Activated CD4-positive, CD25-positive, alpha-beta regulatory T cell treated with anti-CD3 and anti-CD28 coated beads, Interleukin-2, amount 50 U/mL, for 16 hours (primary cell): ENCODE measurements at regions not wholly inside any gene's neighbourhood (a gene's known extent, or its start where the extent isn't known, plus 50 kb on each side); places are given as distances from the start of the nearest gene placed in this dataset.
"Not testable (repeated sequence)": the region's sequence is repeated elsewhere in the genome, so short reads cannot be mapped to it uniquely, and the experiment has no call there.

Experiments used
- DNase-seq: peaks from one replicate; pipeline ENCODE4 v3.0.0-alpha.2; 2020; ENCODE audit warnings: low read depth, low spot score

DNA sequence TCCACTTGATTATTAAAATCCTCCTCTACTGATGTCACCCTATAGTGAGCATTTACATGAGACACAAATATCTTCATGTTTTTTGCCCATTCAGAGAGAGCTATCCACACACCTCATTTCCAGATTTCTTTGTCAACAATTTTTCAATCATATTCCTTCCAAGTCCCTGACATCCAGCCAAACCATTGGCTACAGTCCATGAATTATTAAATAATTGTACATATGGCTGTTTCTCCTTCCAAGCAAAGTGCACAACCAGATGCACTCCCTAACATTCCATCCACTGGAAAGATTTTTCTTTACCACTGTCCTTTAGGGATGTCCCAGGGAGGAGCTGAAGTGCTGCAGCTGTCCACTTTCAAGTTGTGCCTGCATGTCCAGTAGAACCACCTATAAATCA, 328.0 kb upstream of the MDFIC2 start:
- DNase-seq, result no peak

DNA sequence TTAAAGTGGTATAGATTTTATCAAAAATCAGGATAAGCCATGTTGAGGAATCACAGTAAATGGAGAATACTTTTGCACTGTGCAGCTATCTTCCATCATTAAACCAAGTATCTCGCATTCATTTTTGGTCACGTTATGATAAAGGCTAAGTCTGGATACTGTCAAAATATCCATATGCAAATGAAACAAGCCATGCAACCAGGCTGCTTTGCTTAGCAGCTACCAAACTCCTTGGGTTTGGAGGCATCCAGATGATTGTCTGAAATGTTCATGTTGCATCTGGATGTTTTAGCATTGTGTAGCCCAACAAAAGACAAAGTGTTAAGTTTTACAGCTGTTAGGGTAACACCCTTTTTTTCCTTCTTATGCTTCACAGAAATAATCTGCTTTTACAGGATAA, 322.9 kb upstream of the MDFIC2 start:
- no peak for DNase-seq

DNA sequence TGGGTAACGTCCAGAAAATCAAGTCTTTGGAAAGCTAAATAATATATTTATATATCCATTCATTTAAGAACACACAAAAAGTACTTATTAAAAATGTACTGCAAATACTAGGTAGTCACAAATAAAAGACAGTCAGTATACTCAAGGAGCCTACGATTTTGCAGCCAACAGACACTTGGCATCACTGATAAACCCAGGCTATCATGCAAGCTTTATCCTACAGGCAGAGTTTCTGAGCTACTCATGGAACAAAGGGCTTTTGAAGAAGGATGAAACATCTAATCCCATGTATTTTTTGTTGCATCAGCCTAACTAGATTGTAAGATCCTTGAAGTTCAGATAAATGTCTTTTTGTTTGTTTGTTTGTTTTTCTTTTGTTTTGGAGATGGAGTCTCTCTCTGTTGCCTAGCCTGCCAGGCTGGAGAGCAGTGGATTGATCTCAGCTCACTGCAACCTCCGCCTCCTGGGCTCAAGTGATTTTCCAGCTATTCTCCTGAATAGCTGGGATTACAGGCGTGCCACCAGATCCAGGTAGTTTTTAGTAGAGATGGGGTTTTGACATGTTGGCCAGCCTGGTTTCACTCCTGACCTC, 319.4 kb upstream of the MDFIC2 start:
- DNase-seq, result no peak

DNA sequence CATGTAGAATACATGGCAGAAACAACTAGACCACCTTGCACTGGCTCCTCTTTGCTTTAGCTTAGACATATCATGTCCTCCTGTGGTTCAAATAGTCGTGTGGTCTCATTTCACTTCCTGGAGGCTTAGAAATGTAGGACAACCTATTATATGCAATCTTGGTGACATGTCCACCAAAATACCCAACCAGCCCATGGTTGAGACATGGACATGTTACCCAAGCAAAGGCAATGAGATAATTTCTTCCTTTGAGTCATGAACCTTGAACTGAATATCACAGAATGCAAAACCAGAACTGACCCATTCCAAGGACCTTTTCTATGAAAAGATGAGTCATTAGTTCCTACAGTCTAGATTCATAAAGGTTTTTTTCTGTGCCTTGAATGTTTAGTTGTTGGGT, 309.0 kb upstream of the MDFIC2 start:
- no peak for DNase-seq

DNA sequence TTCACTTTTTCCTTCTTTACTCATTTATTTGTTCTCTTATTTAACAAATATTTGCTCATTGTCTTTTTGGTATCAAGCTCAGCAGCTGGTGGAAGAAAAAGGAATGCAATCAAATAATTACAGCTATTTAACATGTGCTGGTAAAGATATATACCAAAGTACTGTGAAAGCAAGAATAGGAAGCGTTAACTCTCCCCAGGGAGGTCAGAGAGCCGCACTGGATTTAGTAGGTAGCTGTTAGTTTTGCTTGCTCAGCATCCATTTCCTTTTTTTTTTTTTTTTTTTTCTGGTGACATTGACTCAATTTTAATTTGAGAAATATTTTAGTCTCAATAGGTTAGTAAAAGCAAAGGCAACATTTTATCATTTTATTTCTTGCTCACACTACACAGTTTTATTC, 308.5 kb upstream of the MDFIC2 start:
- DNase-seq, result no peak

DNA sequence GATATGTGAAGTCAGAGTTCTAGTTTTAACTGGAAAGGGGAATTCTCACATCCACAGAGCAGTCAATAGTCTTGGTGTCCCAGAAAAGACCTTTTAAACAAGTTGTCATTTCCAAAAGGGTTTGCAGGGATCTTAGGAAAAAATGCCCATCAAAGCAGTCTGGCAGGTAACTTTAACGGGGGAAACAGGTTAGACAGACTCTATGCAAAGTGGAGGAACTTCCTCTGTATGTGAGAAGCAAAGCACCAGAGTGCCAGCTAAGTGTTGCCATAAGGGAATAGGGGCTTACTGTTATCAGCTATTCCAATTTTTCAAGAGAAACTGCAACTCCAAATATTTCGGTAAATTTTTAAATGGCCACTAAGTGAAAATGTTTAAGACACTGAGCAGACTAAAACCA, 307.9 kb upstream of the MDFIC2 start:
- no peak for DNase-seq

DNA sequence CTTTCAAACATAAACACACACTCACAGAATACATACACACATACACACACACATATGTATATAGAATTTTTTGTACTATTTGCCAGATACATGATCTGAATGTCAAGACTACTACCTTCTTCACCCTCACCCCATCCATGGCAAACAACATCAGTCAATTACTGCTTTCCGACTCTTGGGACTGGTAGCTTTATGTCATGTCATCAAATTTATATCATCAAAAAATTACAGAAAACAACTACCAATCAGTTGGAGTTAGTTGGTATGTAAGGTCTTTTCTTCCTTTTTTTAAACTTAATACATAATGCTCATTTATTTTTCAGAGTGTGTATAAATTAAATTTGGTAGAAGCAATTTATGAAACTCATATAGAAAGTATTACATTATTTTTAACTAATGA, 305.7 kb upstream of the MDFIC2 start:
- DNase-seq, result no peak

DNA sequence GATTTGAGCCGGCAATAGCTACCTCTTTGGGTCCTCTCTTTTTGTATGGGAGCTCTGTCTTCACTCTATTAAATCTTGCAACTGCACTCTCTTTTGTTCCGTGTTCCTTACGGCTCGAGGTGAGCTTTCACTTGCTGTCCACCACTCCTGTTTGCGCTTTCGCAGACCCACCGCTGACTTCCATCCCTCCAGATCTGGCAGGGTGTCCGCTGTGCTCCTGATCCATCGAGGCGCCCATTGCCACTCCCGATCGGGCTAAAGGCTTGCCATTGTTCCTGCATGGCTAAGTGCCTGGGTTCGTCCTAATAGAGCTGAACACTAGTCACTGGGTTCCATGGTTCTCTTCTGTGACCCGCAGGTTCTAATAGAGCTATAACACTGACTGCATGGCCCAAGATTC, 304.9 kb upstream of the MDFIC2 start:
- not testable (repeated sequence) for DNase-seq

DNA sequence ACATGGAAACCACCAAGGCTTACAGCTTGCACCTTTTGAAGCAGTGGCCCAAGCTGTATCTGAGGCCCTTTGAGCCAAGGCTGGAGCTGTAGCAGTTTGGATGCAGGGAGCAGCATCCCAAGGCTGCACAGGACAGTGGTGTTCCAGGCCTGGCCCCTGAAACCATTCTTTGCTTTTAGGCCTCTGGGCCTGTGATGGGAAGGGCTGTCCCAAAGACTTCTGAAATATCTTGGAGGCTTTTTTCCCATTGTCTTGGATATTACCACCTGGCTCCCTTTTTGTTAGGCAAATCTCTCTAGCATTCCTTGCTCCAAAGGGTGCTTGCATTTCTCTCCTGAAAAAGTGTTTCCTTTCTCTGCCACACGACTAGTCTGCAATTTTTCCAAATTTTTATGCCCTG, 302.8 kb upstream of the MDFIC2 start:
- DNase-seq, result no peak

DNA sequence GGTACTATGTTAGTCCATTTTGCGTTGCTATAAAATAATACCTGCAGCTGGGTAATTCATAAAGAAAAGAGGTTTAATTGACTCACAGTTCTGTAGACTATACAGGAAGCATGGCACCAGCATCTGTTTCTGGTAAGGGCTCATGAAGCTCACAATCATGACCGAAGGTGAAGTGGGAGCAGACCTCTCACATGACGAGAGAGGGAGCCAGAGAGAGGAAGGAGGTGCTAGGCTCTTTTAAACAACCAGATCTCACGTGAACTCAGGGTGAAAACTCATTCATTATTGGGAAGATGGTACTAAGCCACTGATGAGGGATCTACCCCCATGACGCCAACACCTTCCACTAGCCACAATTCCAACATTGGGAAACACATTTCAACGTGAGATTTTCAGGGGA, 301.7 kb upstream of the MDFIC2 start:
- no peak for DNase-seq

DNA sequence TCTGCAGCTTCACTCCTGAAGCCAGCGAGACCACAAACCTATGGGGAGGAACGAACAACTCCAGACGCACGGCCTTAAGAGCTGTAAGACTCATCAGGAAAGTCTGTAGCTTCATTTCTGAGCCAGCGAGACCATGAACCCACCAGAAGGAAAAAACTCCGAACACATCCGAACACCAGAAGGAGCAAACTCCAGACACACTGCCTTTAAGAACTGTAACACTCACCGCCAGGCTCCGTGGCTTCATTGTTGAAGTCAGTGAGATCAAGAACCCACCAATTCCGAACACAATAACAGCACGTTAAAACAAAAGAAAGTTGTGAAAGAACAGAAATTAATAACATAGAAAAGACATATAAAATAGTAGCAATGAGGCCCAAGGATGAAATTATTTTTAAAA, 300.5 kb upstream of the MDFIC2 start:
- no peak for DNase-seq

DNA sequence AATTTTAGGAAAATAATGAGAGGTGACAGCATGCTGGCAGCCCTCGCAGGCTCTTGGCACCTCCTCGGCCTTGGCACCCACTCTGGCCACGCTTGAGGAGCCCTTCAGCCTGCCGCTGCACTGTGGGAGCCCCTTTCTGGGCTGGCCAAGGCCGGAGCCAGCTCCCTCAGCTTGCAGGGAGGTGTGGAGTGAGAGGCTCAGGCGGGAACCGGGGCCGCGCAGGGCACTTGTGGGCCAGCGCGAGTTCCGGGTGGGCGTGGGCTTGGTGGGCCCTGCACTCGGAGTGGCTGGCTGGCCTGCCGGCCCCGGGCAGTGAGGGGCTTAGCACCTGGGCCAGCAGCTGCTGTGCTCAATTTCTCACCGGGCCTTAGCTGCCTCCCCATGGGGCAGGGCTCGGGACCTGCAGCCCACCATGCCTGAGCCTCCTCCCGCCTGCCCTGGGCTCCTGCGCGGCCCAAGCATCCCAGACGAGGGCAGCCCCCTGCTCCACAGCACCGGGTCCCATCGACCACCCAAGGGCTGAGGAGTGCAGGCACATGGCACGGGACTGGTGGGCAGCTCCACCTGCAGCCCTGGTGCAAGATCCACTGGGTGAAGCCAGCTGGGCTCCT, 299.3 kb upstream of the MDFIC2 start:
- not testable (repeated sequence) for DNase-seq

DNA sequence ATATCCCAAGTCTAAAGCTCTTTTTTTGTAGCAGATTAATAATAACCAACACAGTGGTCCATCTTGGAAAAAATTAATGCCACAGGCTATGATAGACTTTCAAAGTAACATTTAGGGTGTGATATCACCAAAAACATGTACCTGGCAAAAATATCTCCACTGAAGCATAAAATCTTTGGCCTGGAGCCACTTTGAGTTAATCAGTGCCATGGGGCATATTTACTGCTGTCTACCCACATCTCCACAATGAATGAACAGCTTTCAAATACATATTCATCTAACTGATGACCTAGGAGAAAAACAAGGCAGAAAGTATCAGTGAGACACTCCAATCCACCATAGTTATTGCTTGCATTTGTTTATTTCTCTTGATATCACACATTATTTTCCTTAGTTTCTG, 296.0 kb upstream of the MDFIC2 start:
- DNase-seq, result no peak

DNA sequence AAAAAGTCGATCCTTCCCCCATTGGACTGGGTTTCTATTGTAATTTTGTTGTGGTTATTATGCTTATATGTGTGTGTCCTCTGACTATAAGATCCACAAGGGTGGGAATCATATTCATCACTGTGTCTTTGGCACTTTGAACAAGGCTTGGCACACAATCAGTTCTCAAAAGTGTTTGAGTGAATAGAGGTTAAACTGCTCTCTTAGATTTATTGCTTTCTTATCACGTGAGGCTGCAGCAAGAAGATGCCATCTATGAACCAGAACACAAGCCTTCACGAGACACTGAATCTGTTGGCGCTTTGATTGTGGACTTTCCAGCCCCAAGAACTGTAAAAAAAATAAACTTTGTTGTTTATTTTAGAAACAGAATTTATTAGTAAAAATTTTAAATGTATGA, 295.0 kb upstream of the MDFIC2 start:
- no peak for DNase-seq

DNA sequence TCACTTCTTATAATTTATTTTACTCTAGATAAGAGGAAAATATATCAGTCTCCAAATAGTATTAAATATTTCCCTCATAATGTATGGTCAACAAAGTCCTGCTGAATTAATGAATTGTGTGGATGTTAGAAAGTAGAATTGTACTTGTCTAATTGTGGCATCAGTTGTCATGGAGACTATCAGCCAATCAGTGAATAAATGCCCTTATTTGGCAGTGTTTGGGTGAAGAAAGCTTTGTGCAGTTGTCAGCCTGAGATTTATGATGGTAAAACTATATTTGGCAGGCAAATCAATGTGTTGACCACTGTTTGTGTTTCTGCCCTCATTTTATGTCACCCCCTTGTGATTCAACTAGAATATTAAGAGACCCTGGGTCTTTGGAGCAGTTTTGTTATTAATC, 293.6 kb upstream of the MDFIC2 start:
- no peak for DNase-seq

DNA sequence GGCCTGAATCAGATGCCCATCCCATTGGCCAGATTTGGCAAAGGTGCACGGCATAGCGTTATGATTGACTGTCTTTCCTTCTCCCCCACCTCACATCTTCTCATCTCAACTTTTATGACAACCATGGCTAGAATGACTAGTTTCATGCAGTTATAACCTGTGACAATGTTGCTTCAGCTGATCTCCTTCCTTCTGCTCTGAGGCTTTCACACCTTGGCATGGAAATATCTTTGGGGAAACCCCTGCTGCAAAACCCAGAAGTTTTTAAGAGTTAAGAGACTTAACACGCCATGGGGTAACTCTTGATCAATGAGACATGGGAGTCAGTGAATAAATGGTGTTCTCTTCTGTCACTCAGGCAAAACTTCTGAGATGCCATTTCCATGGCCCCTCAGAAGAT, 290.7 kb upstream of the MDFIC2 start:
- DNase-seq, result no peak

DNA sequence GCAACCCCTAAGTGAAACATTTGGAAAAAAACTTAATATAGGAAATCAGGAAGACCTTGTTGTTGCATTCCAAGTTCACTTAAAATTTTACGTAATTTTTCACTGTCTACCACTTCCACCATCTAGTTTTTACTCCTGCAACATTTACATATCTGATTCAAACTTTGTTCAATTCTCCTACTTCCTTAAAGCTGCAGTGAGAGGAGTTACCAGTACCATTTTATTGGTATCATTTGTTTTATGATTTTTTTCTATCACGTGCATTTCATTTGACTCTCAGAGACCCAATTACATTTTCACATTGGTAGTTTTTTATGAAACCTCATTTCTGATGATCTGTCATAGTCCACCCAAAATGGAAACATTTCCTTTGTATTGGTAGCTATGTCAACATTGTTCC, 284.9 kb upstream of the MDFIC2 start:
- no peak for DNase-seq

DNA sequence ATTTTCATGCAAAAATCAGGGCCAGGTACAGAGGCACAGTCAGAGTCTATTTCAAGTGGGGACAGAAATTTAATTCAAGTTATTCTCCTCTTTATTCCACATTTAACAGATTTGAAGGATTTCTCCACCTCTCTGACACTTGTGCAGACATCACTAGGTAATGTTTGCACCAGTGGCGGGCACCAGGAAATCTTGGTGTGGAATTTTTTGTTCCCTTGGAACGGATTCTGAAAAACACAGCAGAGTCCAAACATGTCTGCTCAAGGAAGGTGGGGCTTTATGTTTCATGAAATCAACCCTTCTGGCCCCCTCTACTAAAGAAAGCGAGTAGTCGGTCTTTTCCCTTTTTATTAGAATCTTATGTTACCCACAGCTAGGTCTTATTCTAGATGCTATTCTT, 271.2 kb upstream of the MDFIC2 start:
- DNase-seq, result no peak

DNA sequence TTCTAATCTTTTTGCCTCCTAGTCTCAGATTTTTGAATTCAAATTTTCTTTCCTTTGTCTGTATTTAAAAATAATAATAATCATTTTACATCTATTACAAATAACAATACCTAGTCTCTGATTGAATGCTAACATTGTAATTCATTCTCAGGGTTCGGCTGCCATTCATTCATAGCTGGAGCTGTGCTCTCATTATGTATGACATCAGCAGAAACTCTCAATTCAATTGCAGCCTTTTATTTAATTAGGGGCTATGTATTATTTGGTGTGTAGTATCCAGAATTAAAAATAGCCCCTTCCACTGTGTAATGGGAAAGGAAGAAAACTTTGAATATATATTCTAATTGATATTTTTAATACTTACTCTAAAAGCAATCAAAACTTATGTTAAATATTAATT, 270.4 kb upstream of the MDFIC2 start:
- DNase-seq, result no peak

DNA sequence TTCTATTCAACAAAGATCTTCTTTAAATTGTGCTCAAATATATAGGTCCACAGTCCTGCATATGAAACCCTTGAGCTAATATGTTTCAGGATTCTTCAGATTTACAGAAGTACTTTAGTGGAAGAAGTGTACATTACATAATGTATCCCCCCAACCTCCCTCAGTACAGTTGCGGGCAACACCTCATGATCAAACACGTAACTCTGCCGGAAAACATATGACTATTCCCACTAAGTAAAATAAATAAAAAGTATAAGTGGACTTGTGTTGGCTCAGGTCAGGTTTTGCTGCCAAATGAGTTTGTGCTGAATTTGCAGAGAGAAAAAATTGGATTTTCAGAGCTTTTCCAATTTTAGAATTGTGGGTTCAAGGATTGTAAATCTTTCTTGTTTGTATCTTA, 267.6 kb upstream of the MDFIC2 start:
- no peak for DNase-seq

DNA sequence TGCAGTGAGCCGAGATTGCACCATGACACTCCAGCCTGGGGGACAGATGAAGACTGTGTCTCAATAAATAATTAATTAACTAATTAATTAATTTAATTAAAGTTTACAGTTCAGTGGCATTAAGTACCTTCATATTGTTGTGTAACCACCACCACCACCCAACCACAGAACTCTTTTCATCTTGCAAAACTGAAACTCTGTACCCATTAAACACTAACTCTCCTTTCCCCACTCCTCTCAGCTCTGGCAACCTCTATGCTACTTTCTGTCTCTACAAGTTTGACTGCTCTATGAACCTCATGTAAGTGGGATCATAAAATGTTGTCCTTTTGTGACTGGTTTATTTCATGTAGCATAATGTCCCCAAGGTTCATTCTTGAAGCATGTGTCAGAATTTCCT, 259.3 kb upstream of the MDFIC2 start:
- DNase-seq, result no peak

DNA sequence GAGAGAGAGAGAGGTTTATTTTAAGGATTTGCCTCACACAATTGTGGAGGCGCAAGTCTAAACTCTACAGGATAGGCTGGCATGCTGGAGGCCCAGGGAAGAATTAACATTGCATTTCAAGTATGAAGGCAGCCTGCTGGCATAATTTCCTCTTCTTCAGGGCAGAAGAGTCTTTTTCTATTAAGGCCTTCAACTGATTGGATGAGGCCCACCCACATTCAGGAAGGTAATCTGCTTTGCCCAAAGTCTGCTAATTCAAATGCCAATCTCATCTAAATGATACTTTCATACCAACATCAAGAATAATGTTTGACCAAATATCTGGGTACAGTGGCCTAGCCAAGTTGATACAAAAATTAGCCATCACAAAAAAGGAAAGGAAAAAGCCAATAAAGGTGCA, 258.1 kb upstream of the MDFIC2 start:
- DNase-seq, result no peak

DNA sequence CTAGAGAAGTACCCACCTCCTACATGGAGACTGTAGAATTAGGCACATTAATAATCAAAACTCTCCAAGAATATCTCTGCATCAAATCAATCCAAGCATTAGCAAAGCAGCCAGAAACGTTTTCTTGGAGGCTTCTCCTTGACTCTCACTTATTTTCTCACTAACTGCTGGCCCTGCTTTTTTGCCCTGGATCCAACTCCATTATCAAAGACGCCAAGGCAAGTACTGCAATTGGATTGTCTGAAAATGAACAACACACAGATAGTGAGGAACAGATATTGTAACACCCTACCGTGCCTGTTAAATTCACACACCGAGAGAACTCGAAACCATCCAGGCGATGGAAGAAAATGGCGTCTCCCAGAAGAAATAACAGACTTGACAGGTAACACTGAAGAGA, 256.2 kb upstream of the MDFIC2 start:
- DNase-seq, result no peak

DNA sequence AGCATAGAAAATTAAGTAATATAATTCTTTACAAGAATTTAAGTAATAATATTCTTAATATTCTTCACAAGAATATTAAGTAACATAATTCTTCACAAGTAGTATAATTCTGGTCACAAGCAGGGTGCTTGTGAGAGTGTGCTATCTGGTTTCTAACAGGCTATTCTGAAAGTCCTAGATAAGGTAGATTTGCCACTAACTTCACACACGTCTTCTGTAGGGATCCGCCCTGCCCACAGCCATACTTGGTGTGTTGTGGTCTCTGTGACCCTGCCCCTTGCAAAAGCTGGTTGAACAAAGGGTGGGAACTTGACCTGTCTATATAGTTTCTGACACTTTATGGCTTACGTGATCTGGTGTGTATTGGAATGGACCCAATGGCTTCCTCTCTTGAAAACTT, 253.4 kb upstream of the MDFIC2 start:
- no peak for DNase-seq
